Ishikawa (cell line): ENCODE measurements at regions not wholly inside any gene's neighbourhood (a gene's known extent, or its start where the extent isn't known, plus 50 kb on each side); places are given as distances from the start of the nearest gene placed in this dataset.

Experiments used
- CEBPB ChIP-seq: IDR thresholded peaks from 2 replicates; pipeline ENCODE4 v1.6.1; 2012
- CREB1 ChIP-seq: IDR thresholded peaks from 2 replicates; pipeline ENCODE4 v1.6.1; 2012; ENCODE audit warnings: low read depth
- EGR1 ChIP-seq: IDR thresholded peaks from 2 replicates; pipeline ENCODE4 v1.6.1; 2012
- EP300 ChIP-seq: IDR thresholded peaks from 2 replicates; pipeline ENCODE4 v1.6.1; 2012; ENCODE audit warnings: borderline replicate concordance
- FOXM1 ChIP-seq: IDR thresholded peaks from 2 replicates; pipeline ENCODE4 v1.6.1; 2012; ENCODE audit warnings: low read depth, borderline replicate concordance
- NFIC ChIP-seq: IDR thresholded peaks from 2 replicates; pipeline ENCODE4 v1.6.1; 2012
- RAD21 ChIP-seq: IDR thresholded peaks from 2 replicates; pipeline ENCODE4 v1.6.1; 2012; ENCODE audit warnings: low read depth
- TAF1 ChIP-seq: IDR thresholded peaks from 2 replicates; pipeline ENCODE4 v1.6.1; 2012; ENCODE audit warnings: low read depth, mild to moderate bottlenecking
- TCF12 ChIP-seq: IDR thresholded peaks from 2 replicates; pipeline ENCODE4 v1.6.1; 2012; ENCODE audit warnings: low read depth
- TEAD4 ChIP-seq: IDR thresholded peaks from 2 replicates; pipeline ENCODE4 v1.6.1; 2012
- YY1 ChIP-seq: IDR thresholded peaks from 2 replicates; pipeline ENCODE4 v1.6.1; 2012; ENCODE audit warnings: low read depth
- ZBTB7A ChIP-seq: IDR thresholded peaks from 2 replicates; pipeline ENCODE4 v1.6.1; 2012; ENCODE audit warnings: low read depth
- TF ChIP-seq, protein P1 (sequence below): IDR thresholded peaks from 2 replicates; pipeline ENCODE4 v1.6.1; 2012
- TF ChIP-seq, protein P2 (sequence below): IDR thresholded peaks from 2 replicates; pipeline ENCODE4 v1.6.1; 2012
- TF ChIP-seq, protein P3 (sequence below): IDR thresholded peaks from 2 replicates; pipeline ENCODE4 v1.6.1; 2012; ENCODE audit warnings: low read depth, mild to moderate bottlenecking

DNA sequence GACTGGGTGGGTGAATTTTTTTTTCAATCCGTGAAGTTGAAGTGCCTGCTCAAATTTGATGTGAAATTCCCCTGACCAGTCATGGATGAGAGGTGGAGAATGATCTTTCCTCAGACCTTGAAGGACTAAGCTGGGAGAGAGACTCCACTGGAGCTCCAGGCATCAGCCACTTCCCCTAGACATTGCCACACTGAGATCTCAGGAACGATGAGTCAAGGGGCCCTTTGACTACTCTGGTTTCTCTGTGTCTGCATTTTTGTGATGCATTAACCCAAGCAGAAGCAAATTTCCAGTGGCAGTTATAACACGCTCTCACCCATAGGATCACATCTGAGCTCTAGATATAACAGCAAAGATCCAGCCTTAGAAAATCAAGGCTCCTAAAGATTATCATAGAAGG is 171.2 kb upstream of the KIF2A start:
- no peak for TF ChIP-seq TAF1
- no peak for TF ChIP-seq TCF12
- no peak for TF ChIP-seq CEBPB
- TF ChIP-seq RAD21, result no peak
- no peak for TF ChIP-seq NFIC
- TF ChIP-seq EGR1, result no peak
- TF ChIP-seq FOXM1, result no peak
- TF ChIP-seq, protein P1, sequence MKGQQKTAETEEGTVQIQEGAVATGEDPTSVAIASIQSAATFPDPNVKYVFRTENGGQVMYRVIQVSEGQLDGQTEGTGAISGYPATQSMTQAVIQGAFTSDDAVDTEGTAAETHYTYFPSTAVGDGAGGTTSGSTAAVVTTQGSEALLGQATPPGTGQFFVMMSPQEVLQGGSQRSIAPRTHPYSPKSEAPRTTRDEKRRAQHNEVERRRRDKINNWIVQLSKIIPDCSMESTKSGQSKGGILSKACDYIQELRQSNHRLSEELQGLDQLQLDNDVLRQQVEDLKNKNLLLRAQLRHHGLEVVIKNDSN, result no peak
- no peak for TF ChIP-seq EP300
- no peak for TF ChIP-seq CREB1
- no peak for TF ChIP-seq TEAD4
- TF ChIP-seq, protein P2, sequence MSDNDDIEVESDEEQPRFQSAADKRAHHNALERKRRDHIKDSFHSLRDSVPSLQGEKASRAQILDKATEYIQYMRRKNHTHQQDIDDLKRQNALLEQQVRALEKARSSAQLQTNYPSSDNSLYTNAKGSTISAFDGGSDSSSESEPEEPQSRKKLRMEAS, result no peak
- TF ChIP-seq YY1, result no peak
- TF ChIP-seq ZBTB7A, result no peak
- TF ChIP-seq, protein P3, sequence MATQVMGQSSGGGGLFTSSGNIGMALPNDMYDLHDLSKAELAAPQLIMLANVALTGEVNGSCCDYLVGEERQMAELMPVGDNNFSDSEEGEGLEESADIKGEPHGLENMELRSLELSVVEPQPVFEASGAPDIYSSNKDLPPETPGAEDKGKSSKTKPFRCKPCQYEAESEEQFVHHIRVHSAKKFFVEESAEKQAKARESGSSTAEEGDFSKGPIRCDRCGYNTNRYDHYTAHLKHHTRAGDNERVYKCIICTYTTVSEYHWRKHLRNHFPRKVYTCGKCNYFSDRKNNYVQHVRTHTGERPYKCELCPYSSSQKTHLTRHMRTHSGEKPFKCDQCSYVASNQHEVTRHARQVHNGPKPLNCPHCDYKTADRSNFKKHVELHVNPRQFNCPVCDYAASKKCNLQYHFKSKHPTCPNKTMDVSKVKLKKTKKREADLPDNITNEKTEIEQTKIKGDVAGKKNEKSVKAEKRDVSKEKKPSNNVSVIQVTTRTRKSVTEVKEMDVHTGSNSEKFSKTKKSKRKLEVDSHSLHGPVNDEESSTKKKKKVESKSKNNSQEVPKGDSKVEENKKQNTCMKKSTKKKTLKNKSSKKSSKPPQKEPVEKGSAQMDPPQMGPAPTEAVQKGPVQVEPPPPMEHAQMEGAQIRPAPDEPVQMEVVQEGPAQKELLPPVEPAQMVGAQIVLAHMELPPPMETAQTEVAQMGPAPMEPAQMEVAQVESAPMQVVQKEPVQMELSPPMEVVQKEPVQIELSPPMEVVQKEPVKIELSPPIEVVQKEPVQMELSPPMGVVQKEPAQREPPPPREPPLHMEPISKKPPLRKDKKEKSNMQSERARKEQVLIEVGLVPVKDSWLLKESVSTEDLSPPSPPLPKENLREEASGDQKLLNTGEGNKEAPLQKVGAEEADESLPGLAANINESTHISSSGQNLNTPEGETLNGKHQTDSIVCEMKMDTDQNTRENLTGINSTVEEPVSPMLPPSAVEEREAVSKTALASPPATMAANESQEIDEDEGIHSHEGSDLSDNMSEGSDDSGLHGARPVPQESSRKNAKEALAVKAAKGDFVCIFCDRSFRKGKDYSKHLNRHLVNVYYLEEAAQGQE, result no peak

DNA sequence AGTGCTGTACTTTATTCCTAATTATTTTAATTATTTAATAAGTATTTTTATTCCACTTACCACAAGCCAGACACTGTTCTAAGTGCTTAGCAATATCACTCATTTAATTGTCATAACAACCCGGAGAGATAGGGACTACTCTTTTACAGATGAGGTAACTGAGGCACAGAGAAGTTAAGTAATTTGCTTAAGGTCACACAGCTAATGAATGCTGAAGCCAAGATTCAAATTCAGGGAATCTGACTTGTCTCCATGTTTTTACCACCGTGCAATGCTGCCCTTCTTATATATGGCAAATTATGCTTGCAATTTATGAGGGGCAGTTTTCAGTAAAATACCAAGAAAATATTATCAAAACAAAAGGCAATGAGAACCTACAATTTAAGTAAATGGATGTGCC is 168.4 kb upstream of the KIF2A start:
- no peak for TF ChIP-seq EP300
- no peak for TF ChIP-seq EGR1
- no peak for TF ChIP-seq YY1
- TF ChIP-seq ZBTB7A, result no peak
- TF ChIP-seq, protein P1, result no peak
- no peak for TF ChIP-seq TAF1
- TF ChIP-seq, protein P2, result no peak
- no peak for TF ChIP-seq CEBPB
- TF ChIP-seq TCF12, result no peak
- no peak for TF ChIP-seq NFIC
- no peak for TF ChIP-seq FOXM1
- TF ChIP-seq CREB1, result no peak
- TF ChIP-seq RAD21, result no peak
- no peak for TF ChIP-seq TEAD4
- TF ChIP-seq, protein P3, result no peak

DNA sequence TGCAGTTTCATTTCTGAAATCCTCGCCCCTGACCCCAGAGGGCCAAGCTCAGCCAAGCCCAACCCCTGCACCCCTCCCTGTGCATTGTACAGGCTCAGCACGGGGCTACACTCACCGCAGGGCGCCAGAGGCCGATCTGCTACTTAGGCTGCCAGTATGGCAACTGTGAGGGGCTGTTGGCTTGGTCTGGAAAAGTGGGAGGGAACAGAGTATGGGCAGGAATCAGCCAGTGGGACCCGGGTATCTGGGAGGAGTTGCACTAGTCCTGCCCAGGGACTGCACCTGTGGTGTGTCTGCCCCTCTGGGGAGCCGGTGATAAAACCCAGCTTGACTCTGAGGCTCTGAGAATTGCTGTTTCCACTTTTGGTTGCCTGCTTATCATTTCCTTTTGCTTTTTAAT is 167.4 kb upstream of the KIF2A start:
- TF ChIP-seq YY1 (no peak), CEBPB (no peak), NFIC (no peak), EP300 (no peak), TAF1 (no peak), ZBTB7A (no peak), CREB1 (no peak), RAD21 (no peak), TCF12 (no peak), TEAD4 (no peak)
- TF ChIP-seq, protein P1, result no peak
- TF ChIP-seq, protein P2, result no peak

DNA sequence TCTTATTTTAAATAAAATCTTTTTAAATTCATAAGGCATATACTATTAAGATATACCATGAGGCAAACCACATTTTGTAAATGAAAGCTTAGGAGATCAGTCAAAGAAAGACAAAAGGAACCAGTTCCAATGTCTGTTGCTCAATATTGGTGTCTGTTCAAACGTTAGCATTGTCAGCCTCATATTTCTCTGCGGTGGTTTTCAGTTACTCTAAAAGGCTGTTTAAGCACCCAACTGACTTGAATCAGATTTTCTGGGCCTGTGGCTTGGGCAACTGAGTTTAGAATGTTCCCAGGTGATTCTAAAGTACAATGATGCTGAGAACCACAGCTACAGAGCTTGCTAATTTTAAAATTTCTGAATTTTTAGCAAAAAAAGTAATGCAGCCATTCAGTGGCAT is 166.3 kb upstream of the KIF2A start:
- TF ChIP-seq, protein P2, result no peak
- TF ChIP-seq, protein P1, result no peak
- TF ChIP-seq CREB1 (no peak), EP300 (no peak), RAD21 (no peak), TEAD4 (no peak), TCF12 (no peak), NFIC (no peak), YY1 (no peak), TAF1 (no peak)
- TF ChIP-seq, protein P3, result no peak
